ENCODE measurements at regions not wholly inside any gene's neighbourhood (a gene's known extent, or its start where the extent isn't known, plus 50 kb on each side); places are given as distances from the start of the nearest gene placed in this dataset.

DNA sequence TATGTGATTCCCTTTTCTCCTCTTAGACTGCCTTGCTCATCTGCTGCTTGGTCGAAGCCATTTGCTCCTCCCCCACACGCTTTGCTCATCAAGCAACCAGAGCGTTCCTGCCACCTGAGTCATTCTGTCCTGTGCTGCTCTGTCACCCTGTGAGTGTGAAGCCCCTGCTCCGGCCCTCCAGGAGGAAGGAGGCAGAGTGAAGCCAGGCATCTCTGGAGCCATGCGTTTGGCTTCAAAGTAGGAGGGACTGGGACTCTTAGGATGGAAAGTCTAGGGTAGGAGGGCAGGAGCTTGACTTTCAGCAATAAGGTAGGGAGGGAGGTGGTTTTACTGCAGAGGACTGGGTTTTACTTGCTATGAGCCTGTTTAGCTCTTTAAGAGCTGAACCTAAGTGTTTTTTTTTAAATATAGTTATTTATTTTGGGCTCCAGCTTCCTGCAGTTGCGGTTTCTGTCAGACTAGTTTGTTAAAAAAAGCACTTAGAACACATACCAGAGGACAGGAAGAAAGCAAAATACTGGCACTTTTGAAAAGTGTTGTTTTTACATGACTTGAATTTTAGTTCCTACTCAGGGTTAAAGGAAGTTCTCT, 63.6 kb downstream of the SPINK2 start:
- H3K27ac ChIP-seq: peak overlapping the region in 1 of 5 donors; percentile 33
- WGBS, 4 donors: 23 to 32% (median 26%) methylated on average over 3 to 6 of the region's 6 CpGs
- intact Hi-C loops (cut with DNase I): no loop called here
- TF ChIP-seq, protein P1, sequence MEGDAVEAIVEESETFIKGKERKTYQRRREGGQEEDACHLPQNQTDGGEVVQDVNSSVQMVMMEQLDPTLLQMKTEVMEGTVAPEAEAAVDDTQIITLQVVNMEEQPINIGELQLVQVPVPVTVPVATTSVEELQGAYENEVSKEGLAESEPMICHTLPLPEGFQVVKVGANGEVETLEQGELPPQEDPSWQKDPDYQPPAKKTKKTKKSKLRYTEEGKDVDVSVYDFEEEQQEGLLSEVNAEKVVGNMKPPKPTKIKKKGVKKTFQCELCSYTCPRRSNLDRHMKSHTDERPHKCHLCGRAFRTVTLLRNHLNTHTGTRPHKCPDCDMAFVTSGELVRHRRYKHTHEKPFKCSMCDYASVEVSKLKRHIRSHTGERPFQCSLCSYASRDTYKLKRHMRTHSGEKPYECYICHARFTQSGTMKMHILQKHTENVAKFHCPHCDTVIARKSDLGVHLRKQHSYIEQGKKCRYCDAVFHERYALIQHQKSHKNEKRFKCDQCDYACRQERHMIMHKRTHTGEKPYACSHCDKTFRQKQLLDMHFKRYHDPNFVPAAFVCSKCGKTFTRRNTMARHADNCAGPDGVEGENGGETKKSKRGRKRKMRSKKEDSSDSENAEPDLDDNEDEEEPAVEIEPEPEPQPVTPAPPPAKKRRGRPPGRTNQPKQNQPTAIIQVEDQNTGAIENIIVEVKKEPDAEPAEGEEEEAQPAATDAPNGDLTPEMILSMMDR (IDR thresholded peaks at IDR 0.05): no peak
- TF ChIP-seq POLR2A (IDR thresholded peaks at IDR 0.05): no peak
- no peaks in the 10 kb centered on the region for H3K9me3 ChIP-seq (replicated peaks in 1 of 3)
- H3K4me1 ChIP-seq (replicated peaks in 1 of 2): peaks cover 0 to 18% of the 10 kb centered on the region in 2 donors
- no peaks in the 10 kb centered on the region for H3K36me3 ChIP-seq (replicated peaks in 1 of 2)
- DNase-seq: peak; percentile 39 to 77 (median 68)
- no peaks in the 10 kb centered on the region for H3K27me3 ChIP-seq
- no peak overlapping the region for H3K4me3 ChIP-seq

DNA sequence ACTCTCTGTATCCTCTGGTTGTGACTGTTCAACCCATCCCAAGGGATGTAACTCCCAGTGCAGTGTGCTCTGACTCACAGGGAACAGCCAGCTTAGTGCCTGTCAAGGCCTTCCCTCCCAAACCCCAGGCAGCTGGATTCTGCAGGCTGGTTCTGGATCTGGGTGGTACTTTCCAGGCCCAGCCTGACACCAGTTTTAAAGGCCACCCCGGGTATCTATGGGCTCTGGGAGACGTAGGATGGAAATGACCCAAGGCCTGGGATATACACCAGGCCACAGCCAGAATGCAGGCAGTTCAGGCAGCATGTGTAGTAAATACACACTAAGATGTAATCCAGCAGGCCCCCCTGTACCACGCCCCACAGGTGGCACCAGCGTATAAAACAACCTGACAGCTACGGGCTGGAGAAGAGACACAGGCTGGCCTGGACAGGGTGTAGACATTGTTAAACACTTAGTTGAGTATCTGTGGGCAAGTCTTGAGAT, 64.2 kb downstream of the SPINK2 start:
- H3K9me3 ChIP-seq (replicated peaks in 1 of 3): no peaks in the 10 kb centered on the region
- H3K4me1 ChIP-seq (replicated peaks in 1 of 2): peaks cover 0 to 18% of the 10 kb centered on the region in 2 donors
- TF ChIP-seq POLR2A (IDR thresholded peaks at IDR 0.05): no peak
- TF ChIP-seq, protein P1 (IDR thresholded peaks at IDR 0.05): no peak
- H3K27me3 ChIP-seq: no peaks in the 10 kb centered on the region
- WGBS, 4 donors: 59 to 79% (median 70%) methylated on average over 4 to 5 of the region's 5 CpGs
- intact Hi-C loops (cut with DNase I): no loop called here
- no peaks in the 10 kb centered on the region for H3K36me3 ChIP-seq (replicated peaks in 1 of 2)
- no peak overlapping the region for H3K4me3 ChIP-seq
- peak overlapping the region in 1 of 5 donors; percentile 41 for H3K27ac ChIP-seq
- DNase-seq: peak in 5 of 7 donors; percentile 11 to 31 (median 17)

DNA sequence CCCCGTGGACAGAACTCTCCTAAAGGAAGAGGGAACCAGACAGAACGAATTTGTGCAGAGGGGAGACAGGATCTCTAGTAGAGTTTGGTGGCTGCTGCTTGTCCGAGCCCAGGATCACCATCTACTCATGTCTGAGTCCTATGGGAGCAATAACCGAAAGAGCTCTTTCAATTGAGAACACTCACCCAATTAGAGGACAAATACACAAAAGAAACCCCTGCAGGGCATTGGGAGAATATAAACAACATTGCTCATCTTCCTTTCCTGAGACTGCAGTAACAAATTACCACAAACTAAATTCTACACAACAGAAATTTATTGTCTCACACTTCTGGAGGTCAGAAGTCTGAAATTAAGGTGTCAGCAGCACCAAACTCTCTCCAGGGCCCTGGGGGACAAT, 65.6 kb downstream of the SPINK2 start:
- H3K27me3 ChIP-seq: no peaks in the 10 kb centered on the region
- intact Hi-C loops (cut with DNase I): no loop called here
- H3K36me3 ChIP-seq (replicated peaks in 1 of 2): no peaks in the 10 kb centered on the region
- 64 to 81% (median 75%) methylated on average over 4 of the region's 4 CpGs for whole genome bisulfite sequencing, 4 donors
- no peak for TF ChIP-seq POLR2A (IDR thresholded peaks at IDR 0.05)
- TF ChIP-seq, protein P1 (IDR thresholded peaks at IDR 0.05): no peak
- no peak overlapping the region for H3K27ac ChIP-seq
- no peak overlapping the region for H3K4me3 ChIP-seq
- H3K9me3 ChIP-seq (replicated peaks in 1 of 3): no peaks in the 10 kb centered on the region
- peaks cover 0 to 18% of the 10 kb centered on the region in 2 donors for H3K4me1 ChIP-seq (replicated peaks in 1 of 2)
- no peak for DNase-seq

DNA sequence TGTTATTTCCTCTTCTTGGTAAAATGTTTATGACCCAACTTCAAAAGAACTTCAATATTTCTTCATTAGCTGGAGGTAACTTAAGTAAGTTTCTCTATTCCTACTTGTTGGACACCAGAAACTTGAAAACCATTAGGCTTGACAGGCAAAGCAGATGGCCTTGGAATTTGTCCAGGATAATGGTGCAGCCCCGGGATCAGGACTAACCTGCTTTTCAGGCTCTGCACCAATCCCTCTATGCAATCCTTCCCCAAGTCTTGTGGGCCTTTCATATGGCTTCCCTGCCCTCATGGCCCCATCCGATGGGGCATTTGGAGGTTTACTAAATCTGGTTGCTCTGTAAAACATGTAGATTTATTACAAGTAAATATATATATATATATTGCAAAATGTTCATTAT, 68.5 kb downstream of the SPINK2 start:
- Histone ChIP-seq H3K9me3 (replicated peaks in 1 of 3) (no peaks in the 10 kb centered on the region), H3K27me3 (no peaks in the 10 kb centered on the region), H3K4me3 (no peak overlapping the region), H3K4me1 (replicated peaks in 1 of 2) (peaks cover 0 to 9% of the 10 kb centered on the region in 2 donors), H3K27ac (no peak overlapping the region), H3K36me3 (replicated peaks in 1 of 2) (no peaks in the 10 kb centered on the region)
- WGBS, 4 donors: 35 to 65% (median 55%) methylated on average over 2 of the region's 2 CpGs
- no peak for TF ChIP-seq POLR2A (IDR thresholded peaks at IDR 0.05)
- TF ChIP-seq, protein P1 (IDR thresholded peaks at IDR 0.05): no peak
- DNase-seq: no peak
- intact Hi-C loops (cut with DNase I): no loop called here
